ENCODE measurements at regions not wholly inside any gene's neighbourhood (a gene's known extent, or its start where the extent isn't known, plus 50 kb on each side); places are given as distances from the start of the nearest gene placed in this dataset.

- TF ChIP-seq ZNF70 (CRISPR knock-in tag; IDR thresholded peaks at IDR 0.05) (no peak), ZFP30 (CRISPR knock-in tag; IDR thresholded peaks at IDR 0.05) (no peak), ARNTL (CRISPR knock-in tag; IDR thresholded peaks at IDR 0.05; ENCODE audit: borderline replicate concordance, low read depth) (no peak), CSDC2 (CRISPR knock-in tag; IDR thresholded peaks at IDR 0.05) (no peak), ZNF8 (CRISPR knock-in tag; IDR thresholded peaks at IDR 0.05) (no peak), ZC3H10 (CRISPR knock-in tag; IDR thresholded peaks at IDR 0.05) (no peak), TCF4 (CRISPR knock-in tag; IDR thresholded peaks at IDR 0.05; ENCODE audit: borderline replicate concordance) (no peak)
- TF ChIP-seq, protein P1, sequence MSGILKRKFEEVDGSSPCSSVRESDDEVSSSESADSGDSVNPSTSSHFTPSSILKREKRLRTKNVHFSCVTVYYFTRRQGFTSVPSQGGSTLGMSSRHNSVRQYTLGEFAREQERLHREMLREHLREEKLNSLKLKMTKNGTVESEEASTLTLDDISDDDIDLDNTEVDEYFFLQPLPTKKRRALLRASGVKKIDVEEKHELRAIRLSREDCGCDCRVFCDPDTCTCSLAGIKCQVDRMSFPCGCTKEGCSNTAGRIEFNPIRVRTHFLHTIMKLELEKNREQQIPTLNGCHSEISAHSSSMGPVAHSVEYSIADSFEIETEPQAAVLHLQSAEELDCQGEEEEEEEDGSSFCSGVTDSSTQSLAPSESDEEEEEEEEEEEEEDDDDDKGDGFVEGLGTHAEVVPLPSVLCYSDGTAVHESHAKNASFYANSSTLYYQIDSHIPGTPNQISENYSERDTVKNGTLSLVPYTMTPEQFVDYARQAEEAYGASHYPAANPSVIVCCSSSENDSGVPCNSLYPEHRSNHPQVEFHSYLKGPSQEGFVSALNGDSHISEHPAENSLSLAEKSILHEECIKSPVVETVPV (CRISPR knock-in tag; IDR thresholded peaks at IDR 0.05) = no peak
- TF ChIP-seq, protein P2, sequence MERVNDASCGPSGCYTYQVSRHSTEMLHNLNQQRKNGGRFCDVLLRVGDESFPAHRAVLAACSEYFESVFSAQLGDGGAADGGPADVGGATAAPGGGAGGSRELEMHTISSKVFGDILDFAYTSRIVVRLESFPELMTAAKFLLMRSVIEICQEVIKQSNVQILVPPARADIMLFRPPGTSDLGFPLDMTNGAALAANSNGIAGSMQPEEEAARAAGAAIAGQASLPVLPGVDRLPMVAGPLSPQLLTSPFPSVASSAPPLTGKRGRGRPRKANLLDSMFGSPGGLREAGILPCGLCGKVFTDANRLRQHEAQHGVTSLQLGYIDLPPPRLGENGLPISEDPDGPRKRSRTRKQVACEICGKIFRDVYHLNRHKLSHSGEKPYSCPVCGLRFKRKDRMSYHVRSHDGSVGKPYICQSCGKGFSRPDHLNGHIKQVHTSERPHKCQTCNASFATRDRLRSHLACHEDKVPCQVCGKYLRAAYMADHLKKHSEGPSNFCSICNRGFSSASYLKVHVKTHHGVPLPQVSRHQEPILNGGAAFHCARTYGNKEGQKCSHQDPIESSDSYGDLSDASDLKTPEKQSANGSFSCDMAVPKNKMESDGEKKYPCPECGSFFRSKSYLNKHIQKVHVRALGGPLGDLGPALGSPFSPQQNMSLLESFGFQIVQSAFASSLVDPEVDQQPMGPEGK (CRISPR knock-in tag; IDR thresholded peaks at IDR 0.05; ENCODE audit: borderline replicate concordance) = no peak
- no peak for ATAC-seq
These were observed 78.5 kb upstream of the BLTP1 start for GRCh38 chr4:122073615-122074014.

DNA sequence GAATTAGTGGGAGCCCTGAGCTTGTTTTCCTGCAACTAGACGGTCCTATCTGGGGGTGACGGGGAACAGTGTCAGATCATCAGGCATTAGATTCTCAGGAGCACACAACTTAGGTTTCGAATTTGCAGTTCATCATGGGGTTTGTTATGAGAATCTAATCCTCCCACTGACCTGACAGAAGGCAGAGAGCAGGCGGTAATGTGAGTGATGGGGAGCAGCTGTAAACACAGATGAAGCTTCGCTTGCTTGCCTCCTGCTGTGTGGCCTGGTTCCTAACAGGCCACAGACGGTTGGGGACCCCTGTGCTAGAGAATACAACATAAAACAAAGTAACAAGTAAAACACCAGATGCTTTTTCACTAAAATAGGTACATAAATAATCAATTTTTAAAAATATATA, 86.2 kb upstream of the BLTP1 start:
- no peak for ATAC-seq
- TF ChIP-seq TCF4 (CRISPR knock-in tag; IDR thresholded peaks at IDR 0.05; ENCODE audit: borderline replicate concordance) = no peak
- TF ChIP-seq TSHZ2 (CRISPR knock-in tag; IDR thresholded peaks at IDR 0.05) = no peak
- TF ChIP-seq SNAI2 (CRISPR knock-in tag; IDR thresholded peaks at IDR 0.05) = no peak
- no peak for TF ChIP-seq ZFP30 (CRISPR knock-in tag; IDR thresholded peaks at IDR 0.05)
- no peak for TF ChIP-seq RARB (CRISPR knock-in tag; IDR thresholded peaks at IDR 0.05)
- no peak for TF ChIP-seq ZNF565 (CRISPR knock-in tag; conservative IDR thresholded peaks at IDR 0.05; ENCODE audit: low read depth)
- no peak for TF ChIP-seq ARNTL (CRISPR knock-in tag; IDR thresholded peaks at IDR 0.05; ENCODE audit: borderline replicate concordance, low read depth)

DNA sequence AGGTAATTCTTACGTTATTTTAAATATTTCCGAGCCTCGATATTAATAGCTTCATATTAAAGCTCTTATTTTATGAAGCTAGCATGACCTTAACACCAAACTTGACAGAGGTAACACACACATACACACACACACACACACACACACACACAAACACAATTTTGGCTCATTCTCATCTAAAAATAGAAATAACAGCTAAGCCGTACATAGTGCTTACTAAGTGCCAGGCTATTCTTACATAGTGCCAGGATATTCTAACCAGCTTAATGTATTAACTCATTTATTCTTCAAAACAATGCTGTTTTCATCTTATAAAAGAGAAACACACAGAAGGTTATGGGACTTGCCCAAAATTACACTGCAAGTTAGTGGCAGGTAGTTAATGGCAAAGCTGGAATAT, 87.0 kb upstream of the BLTP1 start:
- no peak for ATAC-seq

GRCh38 chr4:122053186-122053585, 98.9 kb upstream of the BLTP1 start:
- no peak for ATAC-seq
- no peak for TF ChIP-seq ZNF565 (CRISPR knock-in tag; conservative IDR thresholded peaks at IDR 0.05; ENCODE audit: low read depth)
- TF ChIP-seq ZNF8 (CRISPR knock-in tag; IDR thresholded peaks at IDR 0.05) = no peak
- no peak for TF ChIP-seq ARNTL (CRISPR knock-in tag; IDR thresholded peaks at IDR 0.05; ENCODE audit: borderline replicate concordance, low read depth)
- TF ChIP-seq TSHZ2 (CRISPR knock-in tag; IDR thresholded peaks at IDR 0.05) = no peak
- TF ChIP-seq, protein P1 (CRISPR knock-in tag; IDR thresholded peaks at IDR 0.05) = no peak
- no peak for TF ChIP-seq SNAI2 (CRISPR knock-in tag; IDR thresholded peaks at IDR 0.05)
- TF ChIP-seq CREB5 (CRISPR knock-in tag; IDR thresholded peaks at IDR 0.05; ENCODE audit: low read depth) = no peak
- TF ChIP-seq CSDC2 (CRISPR knock-in tag; IDR thresholded peaks at IDR 0.05) = no peak
- no peak for TF ChIP-seq ZNF70 (CRISPR knock-in tag; IDR thresholded peaks at IDR 0.05)
- no peak for TF ChIP-seq TCF4 (CRISPR knock-in tag; IDR thresholded peaks at IDR 0.05; ENCODE audit: borderline replicate concordance)
- no peak for TF ChIP-seq RARB (CRISPR knock-in tag; IDR thresholded peaks at IDR 0.05)

More for the DNA sequence above, 87.0 kb upstream of the BLTP1 start:
- TF ChIP-seq, protein P3, sequence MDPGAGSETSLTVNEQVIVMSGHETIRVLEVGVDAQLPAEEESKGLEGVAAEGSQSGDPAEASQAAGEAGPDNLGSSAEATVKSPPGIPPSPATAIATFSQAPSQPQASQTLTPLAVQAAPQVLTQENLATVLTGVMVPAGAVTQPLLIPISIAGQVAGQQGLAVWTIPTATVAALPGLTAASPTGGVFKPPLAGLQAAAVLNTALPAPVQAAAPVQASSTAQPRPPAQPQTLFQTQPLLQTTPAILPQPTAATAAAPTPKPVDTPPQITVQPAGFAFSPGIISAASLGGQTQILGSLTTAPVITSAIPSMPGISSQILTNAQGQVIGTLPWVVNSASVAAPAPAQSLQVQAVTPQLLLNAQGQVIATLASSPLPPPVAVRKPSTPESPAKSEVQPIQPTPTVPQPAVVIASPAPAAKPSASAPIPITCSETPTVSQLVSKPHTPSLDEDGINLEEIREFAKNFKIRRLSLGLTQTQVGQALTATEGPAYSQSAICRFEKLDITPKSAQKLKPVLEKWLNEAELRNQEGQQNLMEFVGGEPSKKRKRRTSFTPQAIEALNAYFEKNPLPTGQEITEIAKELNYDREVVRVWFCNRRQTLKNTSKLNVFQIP (CRISPR knock-in tag; IDR thresholded peaks at IDR 0.05; ENCODE audit: borderline replicate concordance, low read depth) = no peak
- no peak for TF ChIP-seq ZNF70 (CRISPR knock-in tag; IDR thresholded peaks at IDR 0.05)
- TF ChIP-seq ZC3H10 (CRISPR knock-in tag; IDR thresholded peaks at IDR 0.05) = no peak
- no peak for TF ChIP-seq OSR1 (CRISPR knock-in tag; IDR thresholded peaks at IDR 0.05)
- TF ChIP-seq TCF4 (CRISPR knock-in tag; IDR thresholded peaks at IDR 0.05; ENCODE audit: borderline replicate concordance) = no peak
- TF ChIP-seq ARNTL (CRISPR knock-in tag; IDR thresholded peaks at IDR 0.05; ENCODE audit: borderline replicate concordance, low read depth) = no peak
- no peak for TF ChIP-seq RARB (CRISPR knock-in tag; IDR thresholded peaks at IDR 0.05)
- TF ChIP-seq GLIS3 (CRISPR knock-in tag; IDR thresholded peaks at IDR 0.05) = no peak
- no peak for TF ChIP-seq CSDC2 (CRISPR knock-in tag; IDR thresholded peaks at IDR 0.05)
- TF ChIP-seq ZFP3 (CRISPR knock-in tag; IDR thresholded peaks at IDR 0.05) = no peak
